ENCODE measurements at regions not wholly inside any gene's neighbourhood (a gene's known extent, or its start where the extent isn't known, plus 50 kb on each side); places are given as distances from the start of the nearest gene placed in this dataset.

- TF ChIP-seq CTCF (IDR thresholded peaks at IDR 0.05; ENCODE audit: low read length): no peak
- no peak for TF ChIP-seq EZH2 (IDR thresholded peaks at IDR 0.05; ENCODE audit: borderline replicate concordance, low read length)
- Histone ChIP-seq H3K4me1 (ENCODE audit: insufficient read depth, low read length, severe bottlenecking) (peaks cover 6% of the 10 kb centered on the region), H3K36me3 (ENCODE audit: insufficient read depth, low read length) (no peaks in the 10 kb centered on the region), H3K9me2 (ENCODE audit: low read depth, low read length) (no peaks in the 10 kb centered on the region), H3K79me2 (ENCODE audit: insufficient read depth, low read length) (no peaks in the 10 kb centered on the region), H3K4me2 (ENCODE audit: low read length) (no peak overlapping the region), H3K27ac (ENCODE audit: low read depth, low read length, poor library complexity, severe bottlenecking) (no peak overlapping the region), H3K4me3 (ENCODE audit: low read depth, low read length, poor library complexity, severe bottlenecking) (no peak overlapping the region), H3K9ac (ENCODE audit: low read length) (no peak overlapping the region), H2AFZ (ENCODE audit: low read length) (no peak overlapping the region), H4K20me1 (ENCODE audit: insufficient read depth, low read length) (no peaks in the 10 kb centered on the region), H3K27me3 (ENCODE audit: insufficient read depth, low read length) (no peaks in the 10 kb centered on the region), H3F3A (ENCODE audit: insufficient read depth, low read length) (no peaks in the 10 kb centered on the region), H3K9me3 (ENCODE audit: low read length) (no peaks in the 10 kb centered on the region)
These were observed 204.5 kb upstream of the SFSWAP start for GRCh38 chr12:131506426-131506825.

- no peak for TF ChIP-seq EZH2 (IDR thresholded peaks at IDR 0.05; ENCODE audit: borderline replicate concordance, low read length)
- no peak for TF ChIP-seq CTCF (IDR thresholded peaks at IDR 0.05; ENCODE audit: low read length)
- Histone ChIP-seq H3K9me2 (ENCODE audit: low read depth, low read length) (no peaks in the 10 kb centered on the region), H3K4me3 (ENCODE audit: low read depth, low read length, poor library complexity, severe bottlenecking) (no peak overlapping the region), H4K20me1 (ENCODE audit: insufficient read depth, low read length) (no peaks in the 10 kb centered on the region), H3K27me3 (ENCODE audit: insufficient read depth, low read length) (no peaks in the 10 kb centered on the region), H3K27ac (ENCODE audit: low read depth, low read length, poor library complexity, severe bottlenecking) (no peak overlapping the region), H3K36me3 (ENCODE audit: insufficient read depth, low read length) (no peaks in the 10 kb centered on the region), H2AFZ (ENCODE audit: low read length) (no peak overlapping the region), H3K9me3 (ENCODE audit: low read length) (no peaks in the 10 kb centered on the region), H3K4me1 (ENCODE audit: insufficient read depth, low read length, severe bottlenecking) (peaks cover 10% of the 10 kb centered on the region), H3F3A (ENCODE audit: insufficient read depth, low read length) (no peaks in the 10 kb centered on the region), H3K9ac (ENCODE audit: low read length) (no peak overlapping the region), H3K79me2 (ENCODE audit: insufficient read depth, low read length) (no peaks in the 10 kb centered on the region), H3K4me2 (ENCODE audit: low read length) (no peak overlapping the region)
These were observed 203.8 kb upstream of the SFSWAP start for GRCh38 chr12:131507094-131507493.

GRCh38 chr12:131507881-131508280, 203.0 kb upstream of the SFSWAP start:
- peaks cover 10% of the 10 kb centered on the region for H3K4me1 ChIP-seq (ENCODE audit: insufficient read depth, low read length, severe bottlenecking)
- TF ChIP-seq EZH2 (IDR thresholded peaks at IDR 0.05; ENCODE audit: borderline replicate concordance, low read length) (no peak), CTCF (IDR thresholded peaks at IDR 0.05; ENCODE audit: low read length) (no peak)
- no peak overlapping the region for H3K4me3 ChIP-seq (ENCODE audit: low read depth, low read length, poor library complexity, severe bottlenecking)
- no peak overlapping the region for H3K4me2 ChIP-seq (ENCODE audit: low read length)
- no peaks in the 10 kb centered on the region for H3K9me3 ChIP-seq (ENCODE audit: low read length)
- no peaks in the 10 kb centered on the region for H3K79me2 ChIP-seq (ENCODE audit: insufficient read depth, low read length)
- no peak overlapping the region for H2AFZ ChIP-seq (ENCODE audit: low read length)
- no peak overlapping the region for H3K9ac ChIP-seq (ENCODE audit: low read length)
- H3K27ac ChIP-seq (ENCODE audit: low read depth, low read length, poor library complexity, severe bottlenecking): no peak overlapping the region
- H3K9me2 ChIP-seq (ENCODE audit: low read depth, low read length): no peaks in the 10 kb centered on the region
- no peaks in the 10 kb centered on the region for H3K36me3 ChIP-seq (ENCODE audit: insufficient read depth, low read length)
- no peaks in the 10 kb centered on the region for H3K27me3 ChIP-seq (ENCODE audit: insufficient read depth, low read length)
- H4K20me1 ChIP-seq (ENCODE audit: insufficient read depth, low read length): no peaks in the 10 kb centered on the region
- no peaks in the 10 kb centered on the region for H3F3A ChIP-seq (ENCODE audit: insufficient read depth, low read length)

Data from OCI-LY1 (cell line).